H7 (cell line): ENCODE measurements at regions not wholly inside any gene's neighbourhood (a gene's known extent, or its start where the extent isn't known, plus 50 kb on each side); places are given as distances from the start of the nearest gene placed in this dataset.

Source experiments
- DNase-seq: peaks from one replicate; pipeline ENCODE4 v3.0.0; 2012
- H3K27me3 ChIP-seq: 2 replicates; pipeline ENCODE4 v1.6.0; 2011; ENCODE audit warnings: mild to moderate bottlenecking, low read length; ENCODE audit not compliant: control insufficient read depth, insufficient read depth
- H3K36me3 ChIP-seq: replicated peaks from 2 replicates; pipeline ENCODE4 v1.5.1; 2011; ENCODE audit warnings: low read length; ENCODE audit not compliant: control insufficient read depth, insufficient read depth
- H3K4me3 ChIP-seq: 2 replicates; pipeline ENCODE4 v1.5.1; 2011; ENCODE audit warnings: low read depth, mild to moderate bottlenecking, control low read depth, low read length, moderate library complexity; ENCODE audit not compliant: insufficient read depth

DNA sequence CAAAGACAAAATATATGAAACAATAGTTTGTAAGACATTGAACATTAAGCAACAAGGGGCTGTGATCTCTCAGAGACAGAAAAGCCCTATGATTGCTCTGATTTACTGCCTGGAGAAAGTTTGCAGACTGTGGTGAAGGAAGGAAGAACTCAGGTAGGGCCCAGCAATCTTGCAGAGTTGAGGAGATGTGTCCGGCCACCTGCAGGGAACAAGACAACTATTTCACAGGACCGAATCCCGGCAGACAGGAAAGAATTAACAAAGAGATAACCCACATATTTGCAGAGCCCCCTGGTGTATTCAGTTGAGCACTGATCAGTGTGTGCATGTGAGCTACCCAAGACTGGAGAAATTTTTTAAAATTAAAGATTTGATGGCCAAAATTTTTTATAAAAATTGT is 58.3 kb upstream of the FMN2 start:
- no peak for DNase-seq
- Histone ChIP-seq H3K27me3 (no peaks in the 10 kb centered on the region), H3K4me3 (no peak overlapping the region), H3K36me3 (no peaks in the 10 kb centered on the region)

DNA sequence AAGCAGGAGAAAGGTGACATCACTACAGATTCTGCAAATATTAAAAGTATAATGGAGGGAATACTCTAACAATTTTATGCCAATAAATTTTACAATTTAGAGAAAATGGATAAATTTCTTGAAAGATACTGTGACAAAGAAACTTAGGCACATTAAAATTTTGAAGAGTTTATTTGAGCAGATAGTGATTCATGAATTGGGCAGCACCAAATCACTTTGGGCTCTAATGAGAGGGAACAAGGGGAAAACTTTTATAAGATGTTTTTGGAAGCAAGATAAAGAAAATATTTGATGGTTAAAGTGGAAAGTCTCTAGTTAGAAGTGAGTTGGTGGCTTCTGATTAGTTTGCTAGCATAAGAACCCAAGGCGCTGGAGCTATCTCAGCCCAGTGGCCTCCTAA is 55.2 kb upstream of the FMN2 start:
- no peak for DNase-seq
- H3K36me3 ChIP-seq: no peaks in the 10 kb centered on the region
- no peaks in the 10 kb centered on the region for H3K27me3 ChIP-seq
- H3K4me3 ChIP-seq: no peak overlapping the region
